HFFc6 (cell line): ENCODE measurements at regions not wholly inside any gene's neighbourhood (a gene's known extent, or its start where the extent isn't known, plus 50 kb on each side); places are given as distances from the start of the nearest gene placed in this dataset.
A peak's percentile ranks its signal among the peaks of the same experiment; 100 is the strongest.

ENCODE experiments used
- DNase-seq: peaks from one replicate; pipeline ENCODE4 v3.0.0-alpha.2; 2018
- H3K27ac Mint-ChIP-seq: 2 replicates; pipeline ENCODE4 v1.8.0; 2020; ENCODE audit warnings: mild to moderate bottlenecking, mixed read lengths
- H3K27me3 Mint-ChIP-seq: 2 replicates; pipeline ENCODE4 v1.8.0; 2021; ENCODE audit warnings: mild to moderate bottlenecking, moderate library complexity, mixed read lengths; ENCODE audit not compliant: insufficient read depth
- H3K36me3 Mint-ChIP-seq: 2 replicates; pipeline ENCODE4 v1.8.0; 2021; ENCODE audit warnings: low read depth, mixed read lengths
- H3K4me1 Mint-ChIP-seq: 2 replicates; pipeline ENCODE4 v1.8.0; 2020; ENCODE audit warnings: low read depth, mixed read lengths
- H3K4me3 Mint-ChIP-seq: 2 replicates; pipeline ENCODE4 v1.8.0; 2020; ENCODE audit warnings: mild to moderate bottlenecking, moderate library complexity, mixed read lengths
- H3K9me3 Mint-ChIP-seq: 2 replicates; pipeline ENCODE4 v1.8.0; 2020; ENCODE audit warnings: mild to moderate bottlenecking, mixed read lengths
- CTCF ChIP-seq: fragments of 200-600 bp; sonication (generic); IDR thresholded peaks from 2 replicates; pipeline ENCODE4 v1.5.0; 2021; ENCODE audit warnings: antibody characterized with exemption, mild to moderate bottlenecking

GRCh38 chrX:98028691-98029090 is 1145.0 kb downstream of the RPA4 start:
- Mint-ChIP-seq H3K27ac (no peak overlapping the region), H3K36me3 (no peaks in the 10 kb centered on the region), H3K9me3 (peaks cover 4% of the 10 kb centered on the region; the same call in 1 of the 2 replicates), H3K27me3 (peaks cover 2% of the 10 kb centered on the region; the same call in 1 of the 2 replicates), H3K4me3 (no peak overlapping the region), H3K4me1 (no peaks in the 10 kb centered on the region)
- DNase-seq = no peak
- TF ChIP-seq CTCF = no peak

GRCh38 chrX:98029861-98030260 is 1146.2 kb downstream of the RPA4 start:
- peaks cover 4% of the 10 kb centered on the region; the same call in 1 of the 2 replicates for H3K9me3 Mint-ChIP-seq
- no peak overlapping the region for H3K27ac Mint-ChIP-seq
- no peak for DNase-seq
- TF ChIP-seq CTCF = no peak
- no peak overlapping the region for H3K4me3 Mint-ChIP-seq
- no peaks in the 10 kb centered on the region for H3K4me1 Mint-ChIP-seq
- H3K27me3 Mint-ChIP-seq = peaks cover 2% of the 10 kb centered on the region; the same call in 1 of the 2 replicates
- no peaks in the 10 kb centered on the region for H3K36me3 Mint-ChIP-seq

- TF ChIP-seq CTCF = no peak
- Mint-ChIP-seq H3K27me3 (no peaks in the 10 kb centered on the region), H3K27ac (no peak overlapping the region), H3K4me3 (no peak overlapping the region), H3K9me3 (peaks cover 5% of the 10 kb centered on the region), H3K36me3 (peaks cover 17% of the 10 kb centered on the region), H3K4me1 (no peaks in the 10 kb centered on the region)
- no peak for DNase-seq
Observed at GRCh38 chrX:98057176-98057575, 1173.5 kb downstream of the RPA4 start.

GRCh38 chrX:98065151-98065550 is 1181.4 kb downstream of the RPA4 start:
- H3K4me3 Mint-ChIP-seq = no peak overlapping the region
- TF ChIP-seq CTCF = no peak
- no peak overlapping the region for H3K27ac Mint-ChIP-seq
- H3K36me3 Mint-ChIP-seq = no peaks in the 10 kb centered on the region
- DNase-seq = no peak
- H3K27me3 Mint-ChIP-seq = no peaks in the 10 kb centered on the region
- H3K4me1 Mint-ChIP-seq = peaks cover 35% of the 10 kb centered on the region
- no peaks in the 10 kb centered on the region for H3K9me3 Mint-ChIP-seq

- H3K27ac Mint-ChIP-seq = peak overlapping the region; percentile 85
- peaks cover 60% of the 10 kb centered on the region for H3K4me1 Mint-ChIP-seq
- H3K9me3 Mint-ChIP-seq = no peaks in the 10 kb centered on the region
- peak; percentile 44 for DNase-seq
- peak overlapping the region; percentile 75 for H3K4me3 Mint-ChIP-seq
- H3K36me3 Mint-ChIP-seq = no peaks in the 10 kb centered on the region
- no peaks in the 10 kb centered on the region for H3K27me3 Mint-ChIP-seq
- TF ChIP-seq CTCF = no peak
Observed at GRCh38 chrX:98067611-98068010, 1183.9 kb downstream of the RPA4 start.

GRCh38 chrX:98068024-98068580 is 1184.4 kb downstream of the RPA4 start:
- Mint-ChIP-seq H3K4me1 (peaks cover 65% of the 10 kb centered on the region), H3K4me3 (peak overlapping the region; percentile 75)

More at GRCh38 chrX:98068024-98068580, 1184.4 kb downstream of the RPA4 start:
- peak overlapping the region; percentile 85 for H3K27ac Mint-ChIP-seq
- no peak for TF ChIP-seq CTCF
- DNase-seq = peak; percentile 0
- no peaks in the 10 kb centered on the region for H3K27me3 Mint-ChIP-seq
- no peaks in the 10 kb centered on the region for H3K9me3 Mint-ChIP-seq
- no peaks in the 10 kb centered on the region for H3K36me3 Mint-ChIP-seq
